Vagina (tissue), 2 donors: ENCODE measurements at regions not wholly inside any gene's neighbourhood (a gene's known extent, or its start where the extent isn't known, plus 50 kb on each side); places are given as distances from the start of the nearest gene placed in this dataset.

Experiments
- CTCF ChIP-seq, 3 experiments: fragments of 450-650 bp in 2 of 3; fragments of 200-600 bp in 1 of 3; sonication (generic) in 1 of 3; IDR thresholded peaks; one replicate each; pipeline ENCODE4 v1.5.1; 2017 to 2019; ENCODE audit warnings: antibody characterized with exemption in 3 of 3, mild to moderate bottlenecking in 2 of 3, moderate library complexity in 2 of 3
- POLR2A ChIP-seq, 2 donors: fragments of 450-650 bp; IDR thresholded peaks; one replicate each; pipeline ENCODE4 v1.6.1; 2017; ENCODE audit warnings: antibody characterized with exemption in 2 of 2, mild to moderate bottlenecking in 2 of 2, moderate library complexity in 2 of 2
- POLR2AphosphoS5 ChIP-seq, 2 donors: sonication (generic); formaldehyde crosslinking; IDR thresholded peaks; one replicate each; pipeline ENCODE4 v1.9.0; 2017; ENCODE audit warnings: antibody characterized with exemption in 2 of 2, mild to moderate bottlenecking in 2 of 2, low read depth in 1 of 2; ENCODE audit not compliant: insufficient read depth in 1 of 2

GRCh38 chr6:149147938-149148718 is 169.4 kb upstream of the TAB2 start:
- TF ChIP-seq CTCF (IDR thresholded peaks at IDR 0.05) (no peak), POLR2AphosphoS5 (IDR thresholded peaks at IDR 0.05; ENCODE audit: insufficient read depth in 1 of 2, low read depth in 1 of 2) (no peak), POLR2A (IDR thresholded peaks at IDR 0.05) (no peak)
